Renal pelvis (tissue), 1 donor: ENCODE measurements at regions not wholly inside any gene's neighbourhood (a gene's known extent, or its start where the extent isn't known, plus 50 kb on each side); places are given as distances from the start of the nearest gene placed in this dataset.
"Not testable (repeated sequence)": the region's sequence is repeated elsewhere in the genome, so short reads cannot be mapped to it uniquely, and the experiment has no call there.

Source experiments
- DNase-seq: peaks from one replicate; pipeline ENCODE4 v3.0.0-alpha.2; 2013

GRCh38 chr2:87640961-87641563 is 106.8 kb upstream of the PLGLB2 start:
- DNase-seq, result not testable (repeated sequence)

GRCh38 chr2:87643165-87643564 is 104.7 kb upstream of the PLGLB2 start:
- not testable (repeated sequence) for DNase-seq

- DNase-seq, result not testable (repeated sequence)
These were observed 100.0 kb upstream of the PLGLB2 start for GRCh38 chr2:87647737-87648498.

GRCh38 chr2:87648815-87649214 is 99.1 kb upstream of the PLGLB2 start:
- DNase-seq, result not testable (repeated sequence)

GRCh38 chr2:87649871-87650270 is 98.0 kb upstream of the PLGLB2 start:
- not testable (repeated sequence) for DNase-seq

GRCh38 chr2:87650837-87651236 is 97.0 kb upstream of the PLGLB2 start:
- not testable (repeated sequence) for DNase-seq

- DNase-seq, result not testable (repeated sequence)
These were observed 96.3 kb upstream of the PLGLB2 start for GRCh38 chr2:87651589-87651988.

GRCh38 chr2:87653373-87653772 is 94.5 kb upstream of the PLGLB2 start:
- not testable (repeated sequence) for DNase-seq

- not testable (repeated sequence) for DNase-seq
These were observed 93.6 kb upstream of the PLGLB2 start for GRCh38 chr2:87654136-87654814.

GRCh38 chr2:87657915-87658314 is 90.0 kb upstream of the PLGLB2 start:
- not testable (repeated sequence) for DNase-seq

- not testable (repeated sequence) for DNase-seq
These were observed 89.5 kb upstream of the PLGLB2 start for GRCh38 chr2:87658357-87658756.

GRCh38 chr2:87658976-87659375 is 88.9 kb upstream of the PLGLB2 start:
- not testable (repeated sequence) for DNase-seq

GRCh38 chr2:87660164-87660563 is 87.7 kb upstream of the PLGLB2 start:
- not testable (repeated sequence) for DNase-seq

GRCh38 chr2:87662316-87663290 is 85.3 kb upstream of the PLGLB2 start:
- DNase-seq, result peak; percentile 26

GRCh38 chr2:87663347-87663746 is 84.5 kb upstream of the PLGLB2 start:
- not testable (repeated sequence) for DNase-seq

GRCh38 chr2:87667027-87667426 is 80.9 kb upstream of the PLGLB2 start:
- DNase-seq, result not testable (repeated sequence)

GRCh38 chr2:87668361-87668760 is 79.5 kb upstream of the PLGLB2 start:
- DNase-seq, result not testable (repeated sequence)

GRCh38 chr2:87669633-87670231 is 78.2 kb upstream of the PLGLB2 start:
- DNase-seq, result not testable (repeated sequence)

- not testable (repeated sequence) for DNase-seq
These were observed 75.5 kb upstream of the PLGLB2 start for GRCh38 chr2:87672404-87672803.

- DNase-seq, result not testable (repeated sequence)
These were observed 73.2 kb upstream of the PLGLB2 start for GRCh38 chr2:87674729-87675128.

- not testable (repeated sequence) for DNase-seq
These were observed 72.4 kb upstream of the PLGLB2 start for GRCh38 chr2:87675487-87675886.
